ENCODE measurements at regions not wholly inside any gene's neighbourhood (a gene's known extent, or its start where the extent isn't known, plus 50 kb on each side); places are given as distances from the start of the nearest gene placed in this dataset.

- Histone ChIP-seq H3K27me3 (ENCODE audit: control insufficient read depth, insufficient read depth) (no peaks in the 10 kb centered on the region), H3K4me1 (ENCODE audit: control insufficient read depth, insufficient read depth, low read length) (no peaks in the 10 kb centered on the region), H3K9me3 (ENCODE audit: control insufficient read depth, low read length) (no peaks in the 10 kb centered on the region), H3K4me3 (ENCODE audit: low read length) (no peak overlapping the region), H3K27ac (ENCODE audit: low read length) (no peak overlapping the region)
- intact Hi-C loops (cut with DNase I): no loop called here
- ATAC-seq: no peak
- DNase-seq: no peak
Measured at GRCh38 chr4:14631806-14632440, 370.4 kb upstream of the CPEB2 start.

GRCh38 chr4:14636563-14636962 is 365.7 kb upstream of the CPEB2 start:
- H3K27ac ChIP-seq (ENCODE audit: low read length): no peak overlapping the region
- DNase-seq: no peak
- no peaks in the 10 kb centered on the region for H3K27me3 ChIP-seq (ENCODE audit: control insufficient read depth, insufficient read depth)
- intact Hi-C loops (cut with DNase I): no loop called here
- H3K4me3 ChIP-seq (ENCODE audit: low read length): no peak overlapping the region
- H3K9me3 ChIP-seq (ENCODE audit: control insufficient read depth, low read length): no peaks in the 10 kb centered on the region
- no peak for ATAC-seq
- H3K4me1 ChIP-seq (ENCODE audit: control insufficient read depth, insufficient read depth, low read length): no peaks in the 10 kb centered on the region

GRCh38 chr4:14640476-14640875 is 361.8 kb upstream of the CPEB2 start:
- DNase-seq (no peak), ATAC-seq (no peak)
- WGBS: 85% methylated on average over 1 of the region's 1 CpG

GRCh38 chr4:14641871-14642270 is 360.4 kb upstream of the CPEB2 start:
- Histone ChIP-seq H3K27me3 (ENCODE audit: control insufficient read depth, insufficient read depth) (no peaks in the 10 kb centered on the region), H3K4me3 (ENCODE audit: low read length) (no peak overlapping the region), H3K9me3 (ENCODE audit: control insufficient read depth, low read length) (no peaks in the 10 kb centered on the region), H3K27ac (ENCODE audit: low read length) (no peak overlapping the region), H3K4me1 (ENCODE audit: control insufficient read depth, insufficient read depth, low read length) (no peaks in the 10 kb centered on the region)
- ATAC-seq: no peak
- intact Hi-C loops (cut with DNase I): no loop called here
- DNase-seq: no peak
- whole genome bisulfite sequencing: 71% methylated on average over 2 of the region's 2 CpGs

More at GRCh38 chr4:14640476-14640875, 361.8 kb upstream of the CPEB2 start:
- Histone ChIP-seq H3K4me3 (ENCODE audit: low read length) (no peak overlapping the region), H3K9me3 (ENCODE audit: control insufficient read depth, low read length) (no peaks in the 10 kb centered on the region), H3K27me3 (ENCODE audit: control insufficient read depth, insufficient read depth) (no peaks in the 10 kb centered on the region), H3K4me1 (ENCODE audit: control insufficient read depth, insufficient read depth, low read length) (no peaks in the 10 kb centered on the region), H3K27ac (ENCODE audit: low read length) (no peak overlapping the region)
- intact Hi-C loops (cut with DNase I): no loop called here

GRCh38 chr4:14644580-14645282 is 357.6 kb upstream of the CPEB2 start:
- DNase-seq (no peak), ATAC-seq (no peak)
- H3K9me3 ChIP-seq (ENCODE audit: control insufficient read depth, low read length): no peaks in the 10 kb centered on the region
- no peak overlapping the region for H3K4me3 ChIP-seq (ENCODE audit: low read length)
- H3K27me3 ChIP-seq (ENCODE audit: control insufficient read depth, insufficient read depth): no peaks in the 10 kb centered on the region
- H3K27ac ChIP-seq (ENCODE audit: low read length): no peak overlapping the region
- 57% methylated on average over 5 of the region's 5 CpGs for WGBS
- intact Hi-C loops (cut with DNase I): no loop called here
- H3K4me1 ChIP-seq (ENCODE audit: control insufficient read depth, insufficient read depth, low read length): no peaks in the 10 kb centered on the region

- H3K9me3 ChIP-seq (ENCODE audit: control insufficient read depth, low read length): no peaks in the 10 kb centered on the region
- H3K27me3 ChIP-seq (ENCODE audit: control insufficient read depth, insufficient read depth): no peaks in the 10 kb centered on the region
- no peak overlapping the region for H3K4me3 ChIP-seq (ENCODE audit: low read length)
- ATAC-seq (no peak), DNase-seq (no peak)
- no peak overlapping the region for H3K27ac ChIP-seq (ENCODE audit: low read length)
- intact Hi-C loops (cut with DNase I): no loop called here
- H3K4me1 ChIP-seq (ENCODE audit: control insufficient read depth, insufficient read depth, low read length): no peaks in the 10 kb centered on the region
- WGBS: 88% methylated on average over 1 of the region's 1 CpG
Measured at GRCh38 chr4:14646831-14647230, 355.4 kb upstream of the CPEB2 start.

GRCh38 chr4:14650127-14650526 is 352.2 kb upstream of the CPEB2 start:
- Histone ChIP-seq H3K4me1 (ENCODE audit: control insufficient read depth, insufficient read depth, low read length) (no peaks in the 10 kb centered on the region), H3K27me3 (ENCODE audit: control insufficient read depth, insufficient read depth) (no peaks in the 10 kb centered on the region), H3K9me3 (ENCODE audit: control insufficient read depth, low read length) (no peaks in the 10 kb centered on the region), H3K27ac (ENCODE audit: low read length) (no peak overlapping the region), H3K4me3 (ENCODE audit: low read length) (no peak overlapping the region)
- intact Hi-C loops (cut with DNase I): no loop called here
- ATAC-seq (no peak), DNase-seq (no peak)
- 91% methylated on average over 2 of the region's 2 CpGs for WGBS

- H3K9me3 ChIP-seq (ENCODE audit: control insufficient read depth, low read length): no peaks in the 10 kb centered on the region
- intact Hi-C loops (cut with DNase I): no loop called here
- no peak for ATAC-seq
- 54% methylated on average over 2 of the region's 2 CpGs for WGBS
- no peaks in the 10 kb centered on the region for H3K27me3 ChIP-seq (ENCODE audit: control insufficient read depth, insufficient read depth)
- H3K27ac ChIP-seq (ENCODE audit: low read length): no peak overlapping the region
- no peaks in the 10 kb centered on the region for H3K4me1 ChIP-seq (ENCODE audit: control insufficient read depth, insufficient read depth, low read length)
- no peak for DNase-seq
- no peak overlapping the region for H3K4me3 ChIP-seq (ENCODE audit: low read length)
Measured at GRCh38 chr4:14652522-14652921, 349.8 kb upstream of the CPEB2 start.

GRCh38 chr4:14653338-14653737 is 348.9 kb upstream of the CPEB2 start:
- intact Hi-C loops (cut with DNase I): no loop called here
- Histone ChIP-seq H3K27ac (ENCODE audit: low read length) (no peak overlapping the region), H3K4me3 (ENCODE audit: low read length) (no peak overlapping the region), H3K4me1 (ENCODE audit: control insufficient read depth, insufficient read depth, low read length) (no peaks in the 10 kb centered on the region), H3K27me3 (ENCODE audit: control insufficient read depth, insufficient read depth) (no peaks in the 10 kb centered on the region), H3K9me3 (ENCODE audit: control insufficient read depth, low read length) (no peaks in the 10 kb centered on the region)
- ATAC-seq (no peak), DNase-seq (no peak)
- WGBS: 73% methylated on average over 2 of the region's 2 CpGs

GRCh38 chr4:14659286-14659685 is 343.0 kb upstream of the CPEB2 start:
- DNase-seq (no peak), ATAC-seq (no peak)
- Histone ChIP-seq H3K27me3 (ENCODE audit: control insufficient read depth, insufficient read depth) (no peaks in the 10 kb centered on the region), H3K27ac (ENCODE audit: low read length) (no peak overlapping the region), H3K4me3 (ENCODE audit: low read length) (no peak overlapping the region), H3K9me3 (ENCODE audit: control insufficient read depth, low read length) (no peaks in the 10 kb centered on the region), H3K4me1 (ENCODE audit: control insufficient read depth, insufficient read depth, low read length) (no peaks in the 10 kb centered on the region)
- intact Hi-C loops (cut with DNase I): no loop called here
- WGBS: 81% methylated on average over 5 of the region's 5 CpGs

GRCh38 chr4:14667624-14668151 is 334.6 kb upstream of the CPEB2 start:
- Histone ChIP-seq H3K27me3 (ENCODE audit: control insufficient read depth, insufficient read depth) (no peaks in the 10 kb centered on the region), H3K4me3 (ENCODE audit: low read length) (no peak overlapping the region), H3K9me3 (ENCODE audit: control insufficient read depth, low read length) (no peaks in the 10 kb centered on the region), H3K4me1 (ENCODE audit: control insufficient read depth, insufficient read depth, low read length) (no peaks in the 10 kb centered on the region), H3K27ac (ENCODE audit: low read length) (no peak overlapping the region)
- WGBS: 56% methylated on average over 2 of the region's 2 CpGs
- ATAC-seq (peak in 1 of 2 donors; percentile 45), DNase-seq (no peak)
- intact Hi-C loops (cut with DNase I): no loop called here

Data from right cardiac atrium (tissue), 5 donors.